ENCODE measurements at regions not wholly inside any gene's neighbourhood (a gene's known extent, or its start where the extent isn't known, plus 50 kb on each side); places are given as distances from the start of the nearest gene placed in this dataset.

DNA sequence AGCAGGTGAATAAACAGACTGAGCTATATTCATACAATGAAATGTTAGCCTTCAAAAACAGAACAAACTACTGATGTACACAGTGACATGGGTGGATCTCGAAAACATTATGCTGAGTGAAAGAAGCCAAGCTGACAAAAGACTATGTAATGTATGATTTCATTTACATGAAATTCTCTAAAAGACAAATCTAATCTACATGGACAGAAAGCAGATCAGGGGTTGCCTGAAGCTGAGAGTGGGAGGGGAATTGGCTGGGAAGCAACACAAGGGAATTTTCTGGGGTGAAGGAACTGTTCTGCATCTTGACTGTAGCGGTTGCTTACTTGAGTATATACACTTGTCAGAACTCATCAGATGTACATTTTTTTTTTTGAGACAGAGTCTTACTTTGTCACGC is 121.7 kb upstream of the SVIL start:
- TF ChIP-seq, protein P1, sequence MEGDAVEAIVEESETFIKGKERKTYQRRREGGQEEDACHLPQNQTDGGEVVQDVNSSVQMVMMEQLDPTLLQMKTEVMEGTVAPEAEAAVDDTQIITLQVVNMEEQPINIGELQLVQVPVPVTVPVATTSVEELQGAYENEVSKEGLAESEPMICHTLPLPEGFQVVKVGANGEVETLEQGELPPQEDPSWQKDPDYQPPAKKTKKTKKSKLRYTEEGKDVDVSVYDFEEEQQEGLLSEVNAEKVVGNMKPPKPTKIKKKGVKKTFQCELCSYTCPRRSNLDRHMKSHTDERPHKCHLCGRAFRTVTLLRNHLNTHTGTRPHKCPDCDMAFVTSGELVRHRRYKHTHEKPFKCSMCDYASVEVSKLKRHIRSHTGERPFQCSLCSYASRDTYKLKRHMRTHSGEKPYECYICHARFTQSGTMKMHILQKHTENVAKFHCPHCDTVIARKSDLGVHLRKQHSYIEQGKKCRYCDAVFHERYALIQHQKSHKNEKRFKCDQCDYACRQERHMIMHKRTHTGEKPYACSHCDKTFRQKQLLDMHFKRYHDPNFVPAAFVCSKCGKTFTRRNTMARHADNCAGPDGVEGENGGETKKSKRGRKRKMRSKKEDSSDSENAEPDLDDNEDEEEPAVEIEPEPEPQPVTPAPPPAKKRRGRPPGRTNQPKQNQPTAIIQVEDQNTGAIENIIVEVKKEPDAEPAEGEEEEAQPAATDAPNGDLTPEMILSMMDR (conservative IDR thresholded peaks at IDR 0.05 in 1 of 2, IDR thresholded peaks at IDR 0.05 in 1 of 2; ENCODE audit: low read depth in 1 of 2, low read length in 2 of 2), result no peak
- no peak for TF ChIP-seq EZH2 (IDR thresholded peaks at IDR 0.05; ENCODE audit: low read length, missing control alignments)

Measured in fibroblast of lung (primary cell).